Mononuclear cell (primary cell): ENCODE measurements at regions not wholly inside any gene's neighbourhood (a gene's known extent, or its start where the extent isn't known, plus 50 kb on each side); places are given as distances from the start of the nearest gene placed in this dataset.
"Not testable (repeated sequence)": the region's sequence is repeated elsewhere in the genome, so short reads cannot be mapped to it uniquely, and the experiment has no call there.

Experiments
- H3K27me3 ChIP-seq: 2 replicates; pipeline ENCODE4 v1.6.0; 2011; ENCODE audit warnings: low read length, control low read depth; ENCODE audit not compliant: insufficient read depth
- H3K4me1 ChIP-seq: 2 replicates; pipeline ENCODE4 v1.5.1; 2011; ENCODE audit warnings: mild to moderate bottlenecking, low read length, control low read depth; ENCODE audit not compliant: insufficient read depth
- H3K4me3 ChIP-seq: 2 replicates; pipeline ENCODE4 v1.5.1; 2011; ENCODE audit warnings: mild to moderate bottlenecking, low read length, moderate library complexity
- H3K9me3 ChIP-seq: 2 replicates; pipeline ENCODE4 v1.5.1; 2011; ENCODE audit warnings: low read depth, mild to moderate bottlenecking, control low read depth, low read length

- Histone ChIP-seq H3K9me3 (no peaks in the 10 kb centered on the region), H3K4me1 (no peaks in the 10 kb centered on the region), H3K27me3 (no peaks in the 10 kb centered on the region), H3K4me3 (no peak overlapping the region)
These were observed 181.8 kb upstream of the CCNH start for GRCh38 chr5:87594566-87594965.

DNA sequence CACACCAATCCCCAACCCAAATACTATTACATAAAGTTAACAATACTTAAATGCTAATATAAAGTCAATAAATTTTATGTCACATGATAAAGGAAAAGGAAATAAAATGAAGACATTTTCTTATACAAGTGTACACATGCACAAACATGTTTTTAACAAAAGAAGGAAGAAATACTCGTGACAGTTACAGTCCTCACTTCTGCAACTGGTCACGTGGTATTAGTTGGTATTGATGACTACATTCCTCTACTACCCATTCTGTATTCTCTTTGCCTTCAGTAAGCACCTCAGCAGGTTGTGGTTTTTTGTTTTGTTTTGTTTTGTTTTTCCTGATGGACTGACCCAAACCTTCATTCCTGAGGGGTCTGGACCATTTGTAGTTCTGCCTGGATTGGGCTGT lies 176.9 kb upstream of the CCNH start:
- Histone ChIP-seq H3K27me3 (no peaks in the 10 kb centered on the region), H3K4me3 (no peak overlapping the region), H3K4me1 (no peaks in the 10 kb centered on the region), H3K9me3 (no peaks in the 10 kb centered on the region)

DNA sequence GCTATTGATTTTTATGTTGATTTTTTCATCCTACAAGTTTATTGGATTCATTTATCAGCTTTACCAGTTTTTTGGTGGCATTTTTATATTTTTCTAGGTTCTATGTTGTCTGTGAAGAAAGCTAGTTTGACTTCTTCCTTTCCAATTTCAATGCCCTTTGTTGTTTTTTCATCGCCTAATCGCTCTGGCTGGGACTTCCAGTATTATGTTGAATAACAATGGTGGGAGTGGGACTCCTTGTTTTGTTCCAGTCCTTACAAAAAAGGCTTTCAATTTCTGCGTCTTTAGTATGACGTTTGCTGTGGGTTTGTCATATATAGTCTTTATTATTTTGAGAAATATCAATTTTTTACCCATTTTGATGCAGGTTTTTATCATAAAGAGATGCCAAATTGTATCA lies 175.6 kb upstream of the CCNH start:
- Histone ChIP-seq H3K4me1 (no peaks in the 10 kb centered on the region), H3K4me3 (no peak overlapping the region), H3K9me3 (no peaks in the 10 kb centered on the region), H3K27me3 (no peaks in the 10 kb centered on the region)

- not testable (repeated sequence) for H3K4me1 ChIP-seq, H3K9me3 ChIP-seq, H3K27me3 ChIP-seq, H3K4me3 ChIP-seq
These were observed 171.0 kb upstream of the CCNH start for GRCh38 chr5:87583704-87584103.

DNA sequence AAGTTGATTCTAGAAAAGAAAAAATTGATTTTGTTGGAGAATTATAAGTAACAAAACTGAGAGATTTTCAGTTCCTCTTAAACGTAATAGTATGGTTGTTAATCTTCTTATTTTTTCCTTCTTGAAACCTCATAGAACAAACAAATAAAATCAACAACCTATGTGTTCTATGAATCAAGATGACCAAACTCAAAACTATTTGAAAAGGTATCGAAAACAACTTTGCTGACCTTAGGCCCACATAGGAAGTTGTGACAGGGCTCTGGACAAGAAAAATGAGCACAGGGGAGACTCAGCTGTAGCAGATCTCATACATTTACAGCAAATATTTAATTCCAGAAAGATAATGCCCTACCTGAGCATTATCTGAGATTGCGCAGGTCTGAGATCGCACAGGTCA lies 169.4 kb upstream of the CCNH start:
- Histone ChIP-seq H3K4me1 (no peaks in the 10 kb centered on the region), H3K27me3 (no peaks in the 10 kb centered on the region), H3K4me3 (no peak overlapping the region), H3K9me3 (no peaks in the 10 kb centered on the region)

DNA sequence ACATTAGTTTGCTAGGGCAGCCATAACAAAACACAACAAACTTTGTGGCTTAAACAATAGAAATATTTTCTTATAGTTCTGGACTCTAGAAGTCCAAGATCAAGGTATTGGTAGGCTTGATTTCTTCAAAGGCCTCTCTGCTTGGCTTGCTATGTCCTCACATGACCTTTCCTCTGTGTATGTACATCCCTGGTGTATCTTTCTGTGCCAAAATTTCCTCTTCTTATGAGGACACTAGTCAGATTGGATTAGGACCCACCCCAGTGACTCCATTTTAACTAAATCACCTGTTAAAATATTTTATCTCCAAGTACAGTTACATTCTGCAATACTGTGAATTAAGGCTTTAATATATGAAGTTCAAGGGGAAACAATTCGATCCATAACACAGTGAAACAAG lies 168.9 kb upstream of the CCNH start:
- Histone ChIP-seq H3K9me3 (no peaks in the 10 kb centered on the region), H3K4me3 (no peak overlapping the region), H3K4me1 (no peaks in the 10 kb centered on the region), H3K27me3 (no peaks in the 10 kb centered on the region)

- Histone ChIP-seq H3K4me3 (no peak overlapping the region), H3K4me1 (no peaks in the 10 kb centered on the region), H3K27me3 (no peaks in the 10 kb centered on the region), H3K9me3 (no peaks in the 10 kb centered on the region)
These were observed 166.9 kb upstream of the CCNH start for GRCh38 chr5:87579678-87580077.

DNA sequence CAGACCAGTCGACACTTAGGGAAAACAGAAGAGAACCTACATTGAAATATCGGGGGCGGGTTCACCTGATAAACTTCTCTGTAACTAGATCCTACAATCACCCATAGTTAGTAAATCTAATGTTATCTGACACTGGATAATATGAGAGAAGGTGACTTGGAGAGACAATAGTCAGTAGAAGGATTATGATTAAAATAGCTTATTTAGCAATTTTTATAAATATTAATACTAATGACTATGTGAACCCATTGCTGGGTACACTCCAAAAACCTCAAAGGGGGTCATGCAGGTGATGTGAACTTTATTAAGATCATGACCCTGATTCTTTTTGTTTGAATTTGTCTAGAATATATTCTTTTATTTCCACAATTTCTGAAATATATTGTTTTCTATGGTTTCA lies 164.1 kb upstream of the CCNH start:
- Histone ChIP-seq H3K4me1 (no peaks in the 10 kb centered on the region), H3K9me3 (no peaks in the 10 kb centered on the region), H3K4me3 (no peak overlapping the region), H3K27me3 (no peaks in the 10 kb centered on the region)

DNA sequence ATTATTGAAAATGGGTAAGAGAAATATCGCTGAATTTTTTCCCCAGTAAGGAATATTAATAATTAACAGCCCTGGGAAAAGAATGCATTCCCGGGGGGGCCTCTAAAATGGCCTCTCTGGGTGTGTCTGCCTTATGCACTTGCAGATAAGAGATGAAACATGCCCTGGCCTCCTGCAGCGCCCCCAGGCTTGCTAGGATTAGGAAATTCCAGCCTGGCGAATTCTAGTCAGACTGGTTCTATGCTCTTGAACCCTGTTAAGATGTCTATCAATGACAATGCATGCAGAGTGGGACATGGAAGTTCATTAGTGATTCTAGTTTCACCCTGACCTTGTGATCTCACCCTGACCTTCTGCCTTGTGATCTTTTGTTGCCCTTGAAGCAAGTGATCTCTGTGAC lies 163.6 kb upstream of the CCNH start:
- H3K4me3 ChIP-seq, H3K9me3 ChIP-seq, H3K4me1 ChIP-seq, H3K27me3 ChIP-seq: not testable (repeated sequence)

DNA sequence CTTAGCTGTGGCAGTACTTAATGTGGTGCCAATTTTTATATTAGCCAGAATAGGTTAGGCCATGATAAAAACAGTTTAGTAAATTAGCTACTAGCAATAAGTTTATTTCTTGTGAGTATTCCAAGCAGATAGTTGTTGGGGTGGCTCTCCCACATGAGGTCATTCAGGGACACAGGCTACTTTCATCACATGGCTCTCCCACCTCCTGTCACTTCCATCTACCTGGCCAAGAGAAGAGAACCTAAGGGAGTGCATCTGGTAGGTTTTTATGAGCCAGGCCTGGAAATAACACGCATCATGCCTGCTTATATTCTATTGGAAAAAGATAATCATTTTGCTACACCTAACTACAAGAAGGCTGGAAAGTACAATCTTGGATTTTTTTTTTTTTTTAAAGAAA lies 161.4 kb upstream of the CCNH start:
- Histone ChIP-seq H3K9me3 (no peaks in the 10 kb centered on the region), H3K4me1 (no peaks in the 10 kb centered on the region), H3K27me3 (no peaks in the 10 kb centered on the region), H3K4me3 (no peak overlapping the region)

GRCh38 chr5:87572611-87573010 lies 159.9 kb upstream of the CCNH start:
- no peaks in the 10 kb centered on the region for H3K4me1 ChIP-seq
- H3K4me3 ChIP-seq, result no peak overlapping the region
- no peaks in the 10 kb centered on the region for H3K27me3 ChIP-seq
- no peaks in the 10 kb centered on the region for H3K9me3 ChIP-seq

- Histone ChIP-seq H3K4me1 (no peaks in the 10 kb centered on the region), H3K9me3 (no peaks in the 10 kb centered on the region), H3K4me3 (no peak overlapping the region), H3K27me3 (no peaks in the 10 kb centered on the region)
These were observed 159.4 kb upstream of the CCNH start for GRCh38 chr5:87572090-87572489.

DNA sequence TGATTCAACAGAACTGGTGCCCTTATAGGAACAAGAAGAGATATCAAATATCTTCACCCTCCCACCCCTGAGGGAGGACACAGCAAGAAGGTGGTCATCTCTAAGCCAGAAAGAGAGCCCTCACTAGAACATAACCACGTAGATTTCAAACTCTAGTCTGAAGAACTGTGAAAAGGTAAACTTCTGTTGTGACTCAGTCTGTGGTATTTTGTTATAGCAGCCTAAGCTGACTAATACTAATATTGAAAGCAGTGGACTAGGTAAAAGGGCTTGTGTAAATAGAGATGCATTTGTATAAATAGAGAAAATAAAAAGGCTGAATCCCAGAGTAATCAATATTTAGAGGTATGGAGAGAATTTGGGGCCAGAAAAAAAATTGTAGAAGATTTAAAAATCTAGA lies 157.6 kb upstream of the CCNH start:
- Histone ChIP-seq H3K4me1 (no peaks in the 10 kb centered on the region), H3K27me3 (no peaks in the 10 kb centered on the region), H3K4me3 (no peak overlapping the region), H3K9me3 (no peaks in the 10 kb centered on the region)

DNA sequence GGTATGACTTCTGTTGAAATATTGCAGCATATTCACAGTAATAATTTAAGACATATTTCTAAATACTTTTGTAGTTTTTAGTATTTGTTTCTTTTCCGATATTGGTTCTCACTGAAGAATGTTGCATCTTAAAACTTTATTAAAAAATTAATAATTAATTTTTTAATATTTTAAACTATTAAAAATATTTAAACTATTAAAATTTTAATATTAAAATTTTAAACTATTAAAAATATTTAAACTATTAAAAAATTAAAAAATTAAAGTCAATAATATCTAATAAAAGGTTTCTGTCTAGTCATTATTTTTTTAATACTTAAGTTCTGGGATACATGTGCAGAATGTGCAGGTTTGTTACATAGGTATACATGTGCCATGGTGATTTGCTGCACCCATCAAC lies 149.3 kb upstream of the CCNH start:
- Histone ChIP-seq H3K4me1 (no peaks in the 10 kb centered on the region), H3K9me3 (no peaks in the 10 kb centered on the region), H3K27me3 (no peaks in the 10 kb centered on the region), H3K4me3 (no peak overlapping the region)

DNA sequence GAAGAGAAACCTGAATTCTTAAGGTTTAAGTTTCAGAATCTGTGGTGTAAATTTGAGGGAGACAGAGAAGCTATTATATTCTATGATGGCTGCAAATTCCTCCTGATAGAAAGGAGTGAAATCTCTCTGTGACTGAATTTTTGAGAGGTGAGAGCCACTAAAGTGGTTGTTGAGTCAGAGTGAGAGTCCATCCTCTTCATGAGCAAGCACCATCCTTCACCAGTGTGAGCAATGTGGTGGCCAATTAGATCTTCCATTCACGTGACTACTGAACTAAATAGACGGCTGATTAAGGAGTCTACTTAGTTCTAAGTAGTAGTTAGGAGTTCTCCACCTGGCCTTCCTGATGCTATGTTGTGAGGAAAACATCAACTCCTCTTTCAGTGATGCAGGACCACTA lies 147.8 kb upstream of the CCNH start:
- Histone ChIP-seq H3K4me1 (no peaks in the 10 kb centered on the region), H3K9me3 (no peaks in the 10 kb centered on the region), H3K4me3 (no peak overlapping the region), H3K27me3 (no peaks in the 10 kb centered on the region)

DNA sequence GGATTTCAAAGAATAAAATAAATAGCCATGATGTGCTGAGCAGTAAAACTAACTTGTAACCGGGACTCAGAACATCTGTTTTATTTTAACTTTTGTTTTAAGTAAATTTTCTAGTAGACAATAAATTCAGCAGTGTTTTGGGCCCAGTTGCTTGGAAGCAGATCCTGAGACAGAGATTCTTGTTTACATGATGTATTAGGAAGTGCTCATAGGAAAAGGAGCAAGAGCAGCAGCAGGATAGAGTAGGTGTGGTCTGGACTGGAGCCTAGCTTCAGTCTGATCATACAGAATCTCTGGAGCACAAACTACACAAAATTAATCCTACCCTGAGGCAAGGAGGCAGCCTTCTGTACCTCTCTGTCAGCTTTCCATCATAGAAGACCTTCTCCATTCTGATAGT lies 139.2 kb upstream of the CCNH start:
- no peaks in the 10 kb centered on the region for H3K27me3 ChIP-seq
- peaks cover 5% of the 10 kb centered on the region for H3K9me3 ChIP-seq
- H3K4me1 ChIP-seq, result no peaks in the 10 kb centered on the region
- H3K4me3 ChIP-seq, result no peak overlapping the region

GRCh38 chr5:87541676-87542075 lies 128.9 kb upstream of the CCNH start:
- no peaks in the 10 kb centered on the region for H3K9me3 ChIP-seq
- H3K4me1 ChIP-seq, result no peaks in the 10 kb centered on the region
- H3K4me3 ChIP-seq, result no peak overlapping the region
- H3K27me3 ChIP-seq, result no peaks in the 10 kb centered on the region
